ENCODE measurements at regions not wholly inside any gene's neighbourhood (a gene's known extent, or its start where the extent isn't known, plus 50 kb on each side); places are given as distances from the start of the nearest gene placed in this dataset.

GRCh38 chr11:29750392-29750791 is 266.4 kb downstream of the KCNA4 start:
- no peak overlapping the region for H3K4me3 ChIP-seq
- H3K9me3 ChIP-seq = peaks cover 0 to 2% of the 10 kb centered on the region in 2 donors
- no peaks in the 10 kb centered on the region for H3K27me3 ChIP-seq
- no peaks in the 10 kb centered on the region for H3K4me1 ChIP-seq
- no peak overlapping the region for H3K27ac ChIP-seq
- intact Hi-C loops (cut with DNase I; ENCODE audit: low total_unique reads) = no loop called here
- no peak for TF ChIP-seq CTCF (IDR thresholded peaks at IDR 0.05)
- no peak for TF ChIP-seq POLR2AphosphoS5 (IDR thresholded peaks at IDR 0.05)
- no peak for TF ChIP-seq POLR2A (IDR thresholded peaks at IDR 0.05)
- no peaks in the 10 kb centered on the region for H3K36me3 ChIP-seq
- no peak for DNase-seq (ENCODE audit: low spot score in 2 of 2)

GRCh38 chr11:29734287-29734686 is 282.5 kb downstream of the KCNA4 start:
- H3K27ac ChIP-seq = no peak overlapping the region
- H3K4me3 ChIP-seq = no peak overlapping the region
- intact Hi-C loops (cut with DNase I; ENCODE audit: low total_unique reads) = no loop called here
- no peaks in the 10 kb centered on the region for H3K4me1 ChIP-seq
- TF ChIP-seq POLR2AphosphoS5 (IDR thresholded peaks at IDR 0.05) = no peak
- TF ChIP-seq CTCF (IDR thresholded peaks at IDR 0.05) = no peak
- TF ChIP-seq POLR2A (IDR thresholded peaks at IDR 0.05) = no peak
- DNase-seq (ENCODE audit: low spot score in 2 of 2) = no peak
- no peaks in the 10 kb centered on the region for H3K9me3 ChIP-seq
- H3K36me3 ChIP-seq = no peaks in the 10 kb centered on the region
- no peaks in the 10 kb centered on the region for H3K27me3 ChIP-seq

- peaks cover 4% of the 10 kb centered on the region for H3K36me3 ChIP-seq
- TF ChIP-seq POLR2A (IDR thresholded peaks at IDR 0.05) (no peak), POLR2AphosphoS5 (IDR thresholded peaks at IDR 0.05) (no peak), CTCF (IDR thresholded peaks at IDR 0.05) (no peak)
- H3K27ac ChIP-seq = no peak overlapping the region
- H3K4me1 ChIP-seq = no peaks in the 10 kb centered on the region
- no peak overlapping the region for H3K4me3 ChIP-seq
- H3K27me3 ChIP-seq = no peaks in the 10 kb centered on the region
- intact Hi-C loops (cut with DNase I; ENCODE audit: low total_unique reads) = no loop called here
- DNase-seq (ENCODE audit: low spot score in 2 of 2) = no peak
- H3K9me3 ChIP-seq = peaks cover 3 to 4% of the 10 kb centered on the region in 2 donors
Observed at GRCh38 chr11:29713831-29714320, 303.0 kb downstream of the KCNA4 start.

- no peaks in the 10 kb centered on the region for H3K36me3 ChIP-seq
Observed at GRCh38 chr11:29712616-29713015, 304.2 kb downstream of the KCNA4 start.

GRCh38 chr11:29707924-29708323 is 308.9 kb downstream of the KCNA4 start:
- no peaks in the 10 kb centered on the region for H3K36me3 ChIP-seq
- intact Hi-C loops (cut with DNase I; ENCODE audit: low total_unique reads) = no loop called here
- H3K9me3 ChIP-seq = peaks cover 3 to 4% of the 10 kb centered on the region in 2 donors

More at GRCh38 chr11:29712616-29713015, 304.2 kb downstream of the KCNA4 start:
- Histone ChIP-seq H3K4me3 (no peak overlapping the region), H3K27ac (no peak overlapping the region), H3K27me3 (no peaks in the 10 kb centered on the region), H3K9me3 (peaks cover 3 to 4% of the 10 kb centered on the region in 2 donors), H3K4me1 (no peaks in the 10 kb centered on the region)
- TF ChIP-seq POLR2AphosphoS5 (IDR thresholded peaks at IDR 0.05) = no peak
- TF ChIP-seq CTCF (IDR thresholded peaks at IDR 0.05) = no peak
- TF ChIP-seq POLR2A (IDR thresholded peaks at IDR 0.05) = no peak
- DNase-seq (ENCODE audit: low spot score in 2 of 2) = no peak
- intact Hi-C loops (cut with DNase I; ENCODE audit: low total_unique reads) = no loop called here

More at GRCh38 chr11:29707924-29708323, 308.9 kb downstream of the KCNA4 start:
- no peak overlapping the region for H3K4me3 ChIP-seq
- no peaks in the 10 kb centered on the region for H3K4me1 ChIP-seq
- H3K27me3 ChIP-seq = no peaks in the 10 kb centered on the region
- no peak for DNase-seq (ENCODE audit: low spot score in 2 of 2)
- no peak overlapping the region for H3K27ac ChIP-seq
- TF ChIP-seq CTCF (IDR thresholded peaks at IDR 0.05) (no peak), POLR2A (IDR thresholded peaks at IDR 0.05) (no peak), POLR2AphosphoS5 (IDR thresholded peaks at IDR 0.05) (no peak)

All from breast epithelium (tissue), 4 donors.